Suprapubic skin (tissue), 3 donors: ENCODE measurements at regions not wholly inside any gene's neighbourhood (a gene's known extent, or its start where the extent isn't known, plus 50 kb on each side); places are given as distances from the start of the nearest gene placed in this dataset.

Source experiments
- POLR2AphosphoS5 ChIP-seq, 3 donors: sonication (generic); formaldehyde crosslinking; IDR thresholded peaks; one replicate each; pipeline ENCODE4 v1.6.1; 2017; ENCODE audit warnings: antibody characterized with exemption in 3 of 3
- TF ChIP-seq, protein P1 (sequence below), 2 donors: fragments of 200-600 bp in 1 of 2; fragments of 450-650 bp in 1 of 2; sonication (generic) in 1 of 2; IDR thresholded peaks; one replicate each; pipeline ENCODE4 v1.5.1; 2016 to 2019; ENCODE audit warnings: antibody characterized with exemption in 2 of 2, mild to moderate bottlenecking in 1 of 2, moderate library complexity in 1 of 2

DNA sequence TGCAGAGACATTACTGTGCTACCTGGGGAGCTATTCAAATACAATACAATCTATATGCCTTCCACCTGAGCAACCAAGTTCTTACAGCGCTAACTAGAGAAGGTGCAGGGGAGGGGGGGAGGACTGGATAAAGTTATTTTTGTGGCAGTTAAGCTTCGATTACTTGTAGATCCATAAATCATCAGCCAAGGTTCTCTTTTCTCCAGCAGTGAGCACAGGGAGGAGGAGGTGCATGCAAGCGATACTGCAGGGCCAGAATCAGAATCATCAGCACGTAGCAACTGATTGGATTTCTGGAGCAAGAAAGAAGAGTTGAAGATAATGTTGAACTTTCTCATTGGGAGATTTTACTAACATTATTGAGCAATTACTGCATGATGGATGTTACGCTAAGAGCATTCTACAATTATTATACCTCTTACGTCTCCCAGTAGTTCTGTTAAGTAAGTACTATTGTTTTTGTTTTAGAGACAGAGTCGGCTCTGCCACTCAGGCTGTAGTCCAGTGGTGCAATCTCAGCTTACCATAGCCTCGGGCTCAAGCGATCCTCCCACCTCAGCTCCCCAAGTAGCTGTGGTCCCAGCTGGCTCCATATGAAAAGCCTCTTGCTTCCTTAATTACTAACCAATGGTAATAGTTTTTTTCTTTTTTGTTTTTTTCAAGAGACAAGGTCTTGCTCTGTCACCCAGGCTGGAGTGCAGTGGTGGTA lies 74.6 kb upstream of the EEA1 start:
- no peak for TF ChIP-seq POLR2AphosphoS5 (IDR thresholded peaks at IDR 0.05)
- TF ChIP-seq, protein P1, sequence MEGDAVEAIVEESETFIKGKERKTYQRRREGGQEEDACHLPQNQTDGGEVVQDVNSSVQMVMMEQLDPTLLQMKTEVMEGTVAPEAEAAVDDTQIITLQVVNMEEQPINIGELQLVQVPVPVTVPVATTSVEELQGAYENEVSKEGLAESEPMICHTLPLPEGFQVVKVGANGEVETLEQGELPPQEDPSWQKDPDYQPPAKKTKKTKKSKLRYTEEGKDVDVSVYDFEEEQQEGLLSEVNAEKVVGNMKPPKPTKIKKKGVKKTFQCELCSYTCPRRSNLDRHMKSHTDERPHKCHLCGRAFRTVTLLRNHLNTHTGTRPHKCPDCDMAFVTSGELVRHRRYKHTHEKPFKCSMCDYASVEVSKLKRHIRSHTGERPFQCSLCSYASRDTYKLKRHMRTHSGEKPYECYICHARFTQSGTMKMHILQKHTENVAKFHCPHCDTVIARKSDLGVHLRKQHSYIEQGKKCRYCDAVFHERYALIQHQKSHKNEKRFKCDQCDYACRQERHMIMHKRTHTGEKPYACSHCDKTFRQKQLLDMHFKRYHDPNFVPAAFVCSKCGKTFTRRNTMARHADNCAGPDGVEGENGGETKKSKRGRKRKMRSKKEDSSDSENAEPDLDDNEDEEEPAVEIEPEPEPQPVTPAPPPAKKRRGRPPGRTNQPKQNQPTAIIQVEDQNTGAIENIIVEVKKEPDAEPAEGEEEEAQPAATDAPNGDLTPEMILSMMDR (IDR thresholded peaks at IDR 0.05): no peak
